ENCODE measurements at regions not wholly inside any gene's neighbourhood (a gene's known extent, or its start where the extent isn't known, plus 50 kb on each side); places are given as distances from the start of the nearest gene placed in this dataset.

DNA sequence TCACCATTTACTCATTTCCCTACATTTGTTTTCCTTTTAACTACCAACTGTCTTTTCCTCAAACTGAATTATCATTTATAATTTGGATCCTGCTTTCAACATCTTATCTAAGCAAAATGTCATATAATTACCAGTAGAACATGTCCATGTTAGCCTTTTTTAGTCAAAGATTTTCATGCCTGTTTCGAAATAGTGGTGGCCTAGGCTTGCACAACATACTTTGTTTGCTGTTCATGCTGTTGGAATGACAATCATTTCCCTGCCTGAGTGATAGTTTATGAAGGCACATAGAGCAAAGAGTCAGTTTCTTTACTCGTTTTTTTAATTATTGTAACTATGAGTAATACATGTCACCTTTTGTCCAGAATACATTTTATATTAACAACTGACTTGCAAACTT, 144.3 kb upstream of the ANO3 start:
- DNase-seq (ENCODE audit: low read depth): peak; percentile 88

DNA sequence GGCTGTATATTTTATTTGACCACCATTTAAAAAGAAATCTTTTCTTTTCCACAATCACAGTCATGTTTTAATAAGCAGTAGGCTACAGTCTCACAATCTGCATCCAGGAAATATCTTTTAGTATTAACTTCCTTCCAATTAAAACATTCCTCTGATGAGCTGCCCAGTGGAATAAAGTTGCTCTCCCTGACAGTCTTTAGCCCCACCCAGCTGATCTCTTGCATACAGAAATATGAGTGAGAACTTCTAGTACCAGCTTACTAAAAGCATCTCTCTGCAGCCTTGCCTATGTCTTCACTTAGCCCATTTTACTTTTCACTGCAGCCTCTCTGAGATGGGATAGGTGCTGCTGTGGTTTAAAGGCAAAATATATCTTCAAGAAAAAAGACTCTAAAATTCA, 143.4 kb upstream of the ANO3 start:
- DNase-seq (ENCODE audit: low read depth): peak; percentile 72

DNA sequence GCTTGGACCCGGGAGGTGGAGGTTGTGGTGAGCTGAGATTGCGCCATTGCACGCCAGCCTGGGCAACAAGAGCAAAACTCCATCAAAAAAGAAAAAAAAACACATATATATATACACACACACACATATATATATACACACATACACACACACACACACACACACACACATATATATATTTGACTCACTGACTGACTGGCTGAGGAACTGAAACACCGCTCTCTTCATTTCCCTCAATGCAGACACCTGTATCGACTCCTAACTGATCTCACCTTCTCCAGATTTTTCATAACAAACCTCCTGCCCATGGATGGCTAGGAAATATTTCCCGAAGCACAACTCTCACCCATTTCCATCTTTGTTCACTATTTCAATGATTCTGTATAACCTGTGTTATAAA, 140.7 kb upstream of the ANO3 start:
- no peak for DNase-seq (ENCODE audit: low read depth)

- no peak for DNase-seq (ENCODE audit: low read depth)
These were observed 138.1 kb upstream of the ANO3 start for GRCh38 chr11:26193694-26194365.

DNA sequence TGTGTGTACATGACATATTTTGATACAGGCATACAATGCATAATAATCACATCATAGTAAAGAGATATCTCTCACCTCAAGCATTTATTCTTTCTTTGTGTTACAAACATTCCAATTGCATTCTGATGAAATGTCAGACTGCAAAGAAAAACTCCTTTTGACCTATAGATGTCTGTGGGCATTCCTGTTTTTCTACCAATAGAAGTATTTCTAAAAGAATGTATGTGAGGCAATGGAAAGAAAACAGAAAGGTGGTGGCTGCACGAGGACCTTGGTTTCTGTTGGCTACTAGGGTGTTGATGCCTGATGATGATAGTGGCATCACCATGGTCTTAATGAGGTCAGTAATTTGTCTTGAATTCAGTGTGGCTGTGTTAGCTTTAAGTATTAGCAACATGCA, 137.0 kb upstream of the ANO3 start:
- peak; percentile 44 for DNase-seq (ENCODE audit: low read depth)

GRCh38 chr11:26198532-26199096, 133.3 kb upstream of the ANO3 start:
- DNase-seq (ENCODE audit: low read depth): no peak

GRCh38 chr11:26199331-26200095, 132.4 kb upstream of the ANO3 start:
- DNase-seq (ENCODE audit: low read depth): peak; percentile 30

DNA sequence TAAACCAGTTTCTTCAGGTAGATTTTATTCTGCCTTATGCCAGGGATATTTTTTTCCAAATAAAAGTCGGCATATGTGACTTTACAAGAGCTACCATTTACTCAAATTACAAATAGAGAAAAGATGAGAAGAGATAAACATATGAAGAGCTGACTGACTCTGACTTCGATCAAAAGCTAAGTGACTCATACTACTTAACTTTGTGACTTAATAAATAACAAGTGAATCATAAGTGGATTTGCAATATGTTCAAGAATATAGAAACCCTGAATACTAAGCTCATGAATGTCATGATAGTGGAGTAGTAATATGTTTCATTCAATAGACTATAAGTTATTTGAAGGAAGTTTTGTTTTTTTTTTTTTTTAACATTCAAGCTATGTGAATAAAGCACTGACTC, 130.5 kb upstream of the ANO3 start:
- peak; percentile 57 for DNase-seq (ENCODE audit: low read depth)

DNA sequence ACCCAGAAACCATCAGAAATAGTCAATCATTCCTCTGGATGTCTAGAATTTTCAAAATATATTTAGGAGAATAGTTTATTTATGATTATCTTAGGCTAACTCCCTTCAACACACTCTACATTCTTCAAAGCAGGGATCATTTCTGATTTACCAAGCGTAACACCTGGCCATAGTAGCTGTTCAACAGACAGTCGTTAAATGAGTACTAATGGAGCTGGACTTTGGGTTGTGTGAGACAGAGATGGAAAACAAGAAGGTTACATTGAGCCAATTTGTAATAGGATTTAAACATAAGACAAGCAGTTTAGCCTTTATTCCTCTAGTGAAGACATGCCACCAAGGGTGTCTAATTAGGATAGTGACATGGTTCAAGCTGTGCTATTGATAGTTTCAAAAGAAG, 129.2 kb upstream of the ANO3 start:
- DNase-seq (ENCODE audit: low read depth): no peak

- no peak for DNase-seq (ENCODE audit: low read depth)
These were observed 127.8 kb upstream of the ANO3 start for GRCh38 chr11:26204101-26204500.

DNA sequence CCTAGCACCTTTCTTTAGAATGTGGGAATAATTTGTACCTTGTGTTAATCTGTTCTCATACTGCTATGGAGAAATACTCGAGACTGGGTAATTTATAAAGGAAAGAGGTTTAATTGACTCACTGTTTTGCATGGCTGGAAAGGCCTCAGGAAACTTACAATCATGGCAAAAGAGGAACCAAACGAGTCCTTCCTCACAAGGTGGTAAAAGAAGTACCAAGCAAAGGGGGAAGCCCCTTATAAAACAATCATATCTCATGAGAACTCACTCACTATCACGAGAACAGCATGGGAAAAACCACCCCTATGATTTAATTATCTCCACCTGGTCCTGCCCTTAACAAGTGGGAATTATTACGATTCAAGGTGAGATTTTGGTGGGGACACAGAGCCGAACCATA, 127.1 kb upstream of the ANO3 start:
- no peak for DNase-seq (ENCODE audit: low read depth)

- DNase-seq (ENCODE audit: low read depth): peak; percentile 19
These were observed 112.5 kb upstream of the ANO3 start for GRCh38 chr11:26219183-26220117.

DNA sequence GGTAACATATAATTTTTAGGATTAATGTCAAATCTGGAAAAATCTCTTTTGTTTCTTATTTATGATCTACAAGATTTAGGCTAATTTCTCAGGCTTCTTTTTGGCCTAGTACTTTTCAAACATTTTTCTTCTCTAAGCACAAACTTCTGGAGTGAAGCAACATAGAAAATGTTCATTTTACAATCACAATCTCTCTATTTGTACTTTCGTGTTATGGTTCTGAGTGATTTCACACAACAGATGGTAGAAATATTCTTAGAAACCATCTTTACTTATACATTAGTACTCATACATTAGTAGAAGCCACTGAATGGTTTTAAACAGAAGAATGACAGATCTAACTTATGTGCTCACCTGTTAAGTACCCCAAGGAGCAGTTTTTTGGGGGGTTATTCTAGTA, 106.3 kb upstream of the ANO3 start:
- DNase-seq (ENCODE audit: low read depth): no peak

DNA sequence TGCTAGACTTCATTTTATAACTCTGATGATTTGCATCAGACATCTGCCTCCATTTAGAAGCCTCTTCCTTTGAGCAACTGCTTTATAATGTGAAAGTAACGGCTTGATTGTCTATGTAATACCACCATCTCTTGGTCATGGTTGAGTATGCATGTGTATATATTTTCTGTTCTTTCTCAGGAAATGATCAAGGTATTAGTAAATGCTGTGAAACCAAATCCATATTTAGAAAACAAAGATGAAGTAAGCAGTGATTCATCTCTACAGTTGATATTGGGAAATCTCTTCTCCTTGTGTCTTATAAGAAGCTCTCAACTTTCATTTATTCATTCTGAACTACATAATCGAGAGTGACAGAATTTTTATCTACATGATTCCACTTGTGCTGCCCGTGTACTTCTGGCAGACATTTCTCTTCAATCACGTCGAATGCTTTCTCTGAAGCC, 104.6 kb upstream of the ANO3 start:
- DNase-seq (ENCODE audit: low read depth): peak; percentile 75

DNA sequence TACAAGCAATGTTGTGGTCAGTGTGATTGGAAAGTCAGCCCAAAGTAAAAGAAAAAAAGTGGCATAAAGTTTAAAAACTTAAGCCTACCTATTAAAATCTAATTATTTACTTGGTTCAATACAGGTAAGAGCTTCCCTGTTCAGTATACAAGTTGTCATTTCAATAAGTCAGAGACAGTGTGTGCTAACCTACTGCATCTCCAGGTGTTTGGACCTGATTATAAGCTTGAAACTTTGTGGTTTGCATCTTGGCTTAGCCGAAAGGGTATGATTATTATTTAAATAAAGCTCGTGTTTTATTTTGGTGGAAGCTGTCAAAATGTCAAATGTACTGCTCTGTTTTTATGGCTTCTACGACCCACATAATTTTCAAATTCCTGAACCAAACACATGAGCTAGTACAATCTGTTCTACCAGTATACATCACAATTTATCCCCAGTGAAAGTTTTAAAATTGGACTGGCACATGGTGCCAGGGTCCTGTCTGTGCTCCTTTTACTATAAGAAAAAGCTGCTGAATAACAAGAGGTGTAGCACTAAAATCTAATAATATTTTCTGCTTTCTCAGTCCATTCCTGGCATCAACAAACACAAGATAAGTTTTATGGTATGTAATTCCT, 103.9 kb upstream of the ANO3 start:
- DNase-seq (ENCODE audit: low read depth): no peak

- peak; percentile 20 for DNase-seq (ENCODE audit: low read depth)
These were observed 103.2 kb upstream of the ANO3 start for GRCh38 chr11:26228778-26229177.

GRCh38 chr11:26229257-26229656, 102.7 kb upstream of the ANO3 start:
- DNase-seq (ENCODE audit: low read depth): peak; percentile 42

DNA sequence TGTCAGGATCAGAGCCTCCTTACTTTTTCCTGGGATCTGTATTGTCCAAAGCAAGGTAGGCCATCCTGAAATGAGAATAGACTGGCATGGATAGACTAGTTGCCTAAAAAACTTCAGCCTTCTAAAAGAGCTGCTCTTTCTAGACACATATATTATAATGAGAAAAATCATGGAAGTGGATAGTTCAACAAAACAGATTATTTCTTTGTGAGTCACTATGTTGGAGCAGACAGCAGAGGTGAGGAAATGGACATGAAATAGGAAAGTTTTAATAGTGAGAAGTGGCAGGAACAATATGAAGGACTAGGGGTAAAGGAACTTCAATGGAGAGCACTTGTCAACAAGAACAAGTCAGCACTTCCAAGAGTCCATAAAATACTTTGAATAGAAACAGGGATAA, 101.9 kb upstream of the ANO3 start:
- no peak for DNase-seq (ENCODE audit: low read depth)

GRCh38 chr11:26231252-26231661, 100.7 kb upstream of the ANO3 start:
- DNase-seq (ENCODE audit: low read depth): peak; percentile 63

GRCh38 chr11:26234451-26234850, 97.5 kb upstream of the ANO3 start:
- no peak for DNase-seq (ENCODE audit: low read depth)

GRCh38 chr11:26243426-26243825, 88.5 kb upstream of the ANO3 start:
- no peak for DNase-seq (ENCODE audit: low read depth)

- no peak for DNase-seq (ENCODE audit: low read depth)
These were observed 87.7 kb upstream of the ANO3 start for GRCh38 chr11:26244207-26244606.
